Fibroblast of the aortic adventitia (primary cell): ENCODE measurements at regions not wholly inside any gene's neighbourhood (a gene's known extent, or its start where the extent isn't known, plus 50 kb on each side); places are given as distances from the start of the nearest gene placed in this dataset.

Source experiments
- DNase-seq: peaks from one replicate; pipeline ENCODE4 v3.0.0-alpha.2; 2010; ENCODE audit warnings: low read depth
- H3K4me3 ChIP-seq: 2 replicates; pipeline ENCODE4 v1.5.1; 2011; ENCODE audit warnings: low read depth, mild to moderate bottlenecking, control low read depth, low read length, moderate library complexity
- TF ChIP-seq, protein P1 (sequence below): IDR thresholded peaks from 2 replicates; pipeline ENCODE4 v1.5.1; 2011; ENCODE audit warnings: mild to moderate bottlenecking, low read length, control low read depth, inconsistent platforms; ENCODE audit not compliant: insufficient read depth

DNA sequence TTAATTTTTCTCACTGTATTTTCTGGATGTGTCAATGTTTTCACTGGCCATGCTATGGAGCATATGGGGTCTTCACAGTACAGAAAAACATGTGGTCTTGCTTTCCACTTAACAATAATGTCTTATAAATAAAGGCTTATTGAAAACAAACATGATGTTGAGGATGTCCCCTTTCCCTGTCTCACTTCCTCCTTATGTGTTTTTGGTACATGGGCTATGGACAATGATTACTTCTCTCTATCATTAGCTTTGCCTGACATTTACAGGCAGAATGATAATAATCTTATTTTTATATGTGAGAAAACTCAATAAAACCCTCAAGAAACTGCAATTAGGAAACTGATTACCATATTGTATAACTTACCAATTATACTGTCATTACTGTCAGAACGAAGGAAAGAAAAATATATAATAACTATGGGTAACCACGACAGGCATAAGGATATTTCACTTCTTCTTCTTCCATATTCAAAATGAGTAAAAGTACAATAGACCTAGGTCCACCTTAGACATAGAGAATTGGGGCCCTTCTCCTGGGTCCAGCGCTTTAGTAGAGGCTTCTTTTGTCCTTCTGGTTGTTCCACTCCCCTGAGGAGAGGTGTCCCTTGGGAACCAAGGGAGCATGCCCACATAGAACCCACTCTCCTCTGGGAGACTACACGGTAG is 375.0 kb downstream of the MAN2A1 start:
- TF ChIP-seq, protein P1, sequence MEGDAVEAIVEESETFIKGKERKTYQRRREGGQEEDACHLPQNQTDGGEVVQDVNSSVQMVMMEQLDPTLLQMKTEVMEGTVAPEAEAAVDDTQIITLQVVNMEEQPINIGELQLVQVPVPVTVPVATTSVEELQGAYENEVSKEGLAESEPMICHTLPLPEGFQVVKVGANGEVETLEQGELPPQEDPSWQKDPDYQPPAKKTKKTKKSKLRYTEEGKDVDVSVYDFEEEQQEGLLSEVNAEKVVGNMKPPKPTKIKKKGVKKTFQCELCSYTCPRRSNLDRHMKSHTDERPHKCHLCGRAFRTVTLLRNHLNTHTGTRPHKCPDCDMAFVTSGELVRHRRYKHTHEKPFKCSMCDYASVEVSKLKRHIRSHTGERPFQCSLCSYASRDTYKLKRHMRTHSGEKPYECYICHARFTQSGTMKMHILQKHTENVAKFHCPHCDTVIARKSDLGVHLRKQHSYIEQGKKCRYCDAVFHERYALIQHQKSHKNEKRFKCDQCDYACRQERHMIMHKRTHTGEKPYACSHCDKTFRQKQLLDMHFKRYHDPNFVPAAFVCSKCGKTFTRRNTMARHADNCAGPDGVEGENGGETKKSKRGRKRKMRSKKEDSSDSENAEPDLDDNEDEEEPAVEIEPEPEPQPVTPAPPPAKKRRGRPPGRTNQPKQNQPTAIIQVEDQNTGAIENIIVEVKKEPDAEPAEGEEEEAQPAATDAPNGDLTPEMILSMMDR, result no peak
- no peak overlapping the region for H3K4me3 ChIP-seq
- DNase-seq, result no peak

DNA sequence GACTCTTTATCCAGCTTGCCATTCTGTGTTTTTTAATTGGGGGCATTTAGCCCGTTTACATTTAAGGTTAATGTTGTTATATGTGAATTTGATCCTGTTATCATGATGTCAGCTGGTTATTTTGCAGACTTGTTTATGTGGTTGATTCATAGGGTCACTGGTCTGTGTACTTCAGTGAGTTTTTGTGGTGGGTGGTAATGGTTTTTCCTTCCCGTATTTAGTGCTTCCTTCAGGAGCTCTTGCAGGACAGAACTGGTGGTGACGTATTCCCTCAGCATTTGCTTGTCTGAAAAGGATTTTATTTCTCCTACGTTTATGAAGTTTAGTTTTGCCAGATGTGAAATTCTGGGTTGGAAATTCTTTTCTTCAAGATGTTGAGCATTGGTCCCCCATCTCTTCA is 381.1 kb downstream of the MAN2A1 start:
- DNase-seq, result no peak
- TF ChIP-seq, protein P1, result no peak

DNA sequence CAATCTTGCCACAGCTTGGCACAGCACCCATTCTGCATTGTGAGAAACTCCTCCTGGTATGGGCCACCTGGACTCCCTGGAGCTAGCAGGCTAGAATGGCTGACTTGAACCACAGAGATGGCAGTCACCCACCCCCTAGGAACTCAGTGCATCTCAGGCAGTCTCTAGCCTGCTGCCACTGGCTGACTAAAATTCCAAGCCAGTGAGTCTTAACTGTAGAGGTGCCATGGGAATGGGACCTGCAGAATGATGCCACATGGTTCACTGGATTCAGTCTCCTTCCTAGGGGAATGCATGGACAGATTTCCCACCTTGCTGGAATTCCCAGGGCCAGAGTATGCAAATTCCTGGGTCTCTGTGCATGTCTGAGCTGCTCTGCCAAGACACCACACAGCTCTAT is 382.9 kb downstream of the MAN2A1 start:
- DNase-seq, result no peak
- TF ChIP-seq, protein P1, result no peak
- no peak overlapping the region for H3K4me3 ChIP-seq

More for the DNA sequence above, 381.1 kb downstream of the MAN2A1 start:
- H3K4me3 ChIP-seq, result no peak overlapping the region

DNA sequence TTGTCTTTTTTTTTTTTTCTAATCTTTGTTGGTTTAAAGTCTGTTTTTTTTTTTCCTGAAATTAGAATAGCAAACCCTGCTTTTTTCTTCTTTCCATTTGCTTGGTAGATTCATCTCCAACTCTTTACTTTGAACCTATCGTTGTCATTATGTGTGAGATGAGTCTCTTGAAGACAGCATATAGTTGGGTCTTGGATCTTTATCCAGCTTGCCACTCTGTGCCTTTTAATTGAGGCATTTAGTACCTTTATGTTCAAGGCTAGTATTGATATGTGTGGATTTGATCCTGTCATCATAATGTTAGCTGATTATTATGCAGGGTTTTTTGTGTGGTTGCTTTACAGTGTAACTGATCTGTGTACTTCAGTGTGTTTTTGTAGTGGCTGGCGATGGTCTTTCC is 383.8 kb downstream of the MAN2A1 start:
- H3K4me3 ChIP-seq, result no peak overlapping the region
- DNase-seq, result no peak
- TF ChIP-seq, protein P1, result no peak

DNA sequence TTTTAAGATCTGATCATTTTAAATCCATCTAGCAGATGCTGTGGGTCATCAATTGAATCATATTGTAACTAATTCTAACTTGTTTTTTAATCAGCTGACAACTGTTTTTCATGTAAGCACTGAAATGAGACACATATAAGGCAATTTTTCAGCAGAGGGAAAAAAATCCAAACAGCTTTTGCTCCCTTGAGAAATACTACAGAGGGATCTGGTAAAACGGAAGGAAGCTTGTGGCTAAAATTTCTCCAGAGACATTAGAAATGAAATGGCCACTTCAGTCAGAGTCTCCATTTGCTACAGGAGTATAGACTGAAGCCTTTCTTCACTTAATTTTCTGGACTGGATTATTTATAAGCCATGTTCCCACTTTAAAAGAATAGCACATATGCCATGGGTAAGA is 385.9 kb downstream of the MAN2A1 start:
- DNase-seq, result no peak
- H3K4me3 ChIP-seq, result no peak overlapping the region
- TF ChIP-seq, protein P1, result no peak

DNA sequence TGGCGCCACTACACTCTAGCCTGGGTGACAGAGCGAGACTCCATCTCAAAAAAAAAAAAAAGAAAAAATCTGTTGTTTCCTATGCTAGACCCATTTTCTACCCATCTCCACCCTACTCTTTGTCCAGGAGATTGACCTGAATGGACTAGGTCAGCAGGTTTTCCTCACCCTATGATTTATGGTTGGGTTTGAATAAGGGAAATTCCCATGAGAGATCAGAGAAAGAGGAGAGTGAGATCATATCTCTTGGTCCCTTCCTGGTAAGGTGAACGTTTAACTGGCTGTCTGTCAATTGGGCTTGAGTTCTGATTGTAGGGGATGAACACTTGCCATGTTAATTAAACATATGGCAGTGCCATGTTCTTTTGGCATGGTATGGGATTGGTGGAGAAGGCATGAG is 387.4 kb downstream of the MAN2A1 start:
- TF ChIP-seq, protein P1, result no peak
- no peak overlapping the region for H3K4me3 ChIP-seq
- DNase-seq, result no peak

DNA sequence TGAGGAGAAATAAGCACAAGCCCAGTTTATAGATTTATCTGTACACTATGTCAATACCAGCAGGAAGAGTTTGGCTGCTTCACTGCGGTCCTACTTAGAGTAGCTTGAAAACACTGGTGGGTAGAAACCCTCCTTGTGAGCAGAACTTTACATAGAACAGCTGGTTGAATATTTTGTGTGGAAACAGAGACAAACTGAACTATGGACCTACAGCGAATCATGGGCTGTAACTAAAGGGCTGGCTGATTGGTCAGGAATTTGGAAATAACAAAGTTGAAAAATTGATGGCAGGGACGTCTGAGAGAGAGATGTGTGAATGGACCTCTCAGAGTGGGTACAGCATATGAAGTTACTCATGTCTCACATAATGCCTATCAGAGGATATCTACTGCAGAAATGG is 392.5 kb downstream of the MAN2A1 start:
- TF ChIP-seq, protein P1, result no peak
- DNase-seq, result no peak
- no peak overlapping the region for H3K4me3 ChIP-seq
